ENCODE measurements at regions not wholly inside any gene's neighbourhood (a gene's known extent, or its start where the extent isn't known, plus 50 kb on each side); places are given as distances from the start of the nearest gene placed in this dataset.

DNA sequence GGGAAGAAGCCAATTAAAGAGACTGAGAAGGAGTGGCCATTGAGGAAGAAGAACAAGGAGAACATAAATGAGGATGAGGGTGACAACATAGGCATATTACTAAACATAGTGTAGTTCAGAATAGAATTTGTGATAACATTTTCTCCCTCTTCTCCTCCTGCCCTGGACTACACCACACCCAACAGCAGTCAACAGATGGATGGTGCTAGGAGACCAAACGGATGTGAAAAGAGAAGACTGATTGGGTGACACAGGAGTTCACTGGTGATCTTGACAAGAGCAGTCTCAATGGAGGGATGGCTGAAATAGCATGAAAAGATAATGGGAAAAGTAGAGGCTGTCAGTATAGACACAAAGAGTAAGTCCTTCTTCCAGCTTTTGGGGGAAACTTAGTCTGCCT is 226.5 kb upstream of the FGF13 start:
- TF ChIP-seq, protein P1, sequence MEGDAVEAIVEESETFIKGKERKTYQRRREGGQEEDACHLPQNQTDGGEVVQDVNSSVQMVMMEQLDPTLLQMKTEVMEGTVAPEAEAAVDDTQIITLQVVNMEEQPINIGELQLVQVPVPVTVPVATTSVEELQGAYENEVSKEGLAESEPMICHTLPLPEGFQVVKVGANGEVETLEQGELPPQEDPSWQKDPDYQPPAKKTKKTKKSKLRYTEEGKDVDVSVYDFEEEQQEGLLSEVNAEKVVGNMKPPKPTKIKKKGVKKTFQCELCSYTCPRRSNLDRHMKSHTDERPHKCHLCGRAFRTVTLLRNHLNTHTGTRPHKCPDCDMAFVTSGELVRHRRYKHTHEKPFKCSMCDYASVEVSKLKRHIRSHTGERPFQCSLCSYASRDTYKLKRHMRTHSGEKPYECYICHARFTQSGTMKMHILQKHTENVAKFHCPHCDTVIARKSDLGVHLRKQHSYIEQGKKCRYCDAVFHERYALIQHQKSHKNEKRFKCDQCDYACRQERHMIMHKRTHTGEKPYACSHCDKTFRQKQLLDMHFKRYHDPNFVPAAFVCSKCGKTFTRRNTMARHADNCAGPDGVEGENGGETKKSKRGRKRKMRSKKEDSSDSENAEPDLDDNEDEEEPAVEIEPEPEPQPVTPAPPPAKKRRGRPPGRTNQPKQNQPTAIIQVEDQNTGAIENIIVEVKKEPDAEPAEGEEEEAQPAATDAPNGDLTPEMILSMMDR (conservative IDR thresholded peaks at IDR 0.05): no peak
- no peak for TF ChIP-seq EZH2 (IDR thresholded peaks at IDR 0.05; ENCODE audit: low read depth)
